CD4-positive, alpha-beta memory T cell (primary cell): ENCODE measurements at regions not wholly inside any gene's neighbourhood (a gene's known extent, or its start where the extent isn't known, plus 50 kb on each side); places are given as distances from the start of the nearest gene placed in this dataset.
"Not testable (repeated sequence)": the region's sequence is repeated elsewhere in the genome, so short reads cannot be mapped to it uniquely, and the experiment has no call there.

ENCODE experiments used
- CTCF ChIA-PET: fragments of 350-600 bp; sonication (Branson Sonifier 250); formaldehyde crosslinking; loops from one replicate; lab custom pipeline; 2021; ENCODE audit warnings: inconsistent platforms; ENCODE audit not compliant: partially characterized antibody; lab: Charles Lee
- POLR2A ChIA-PET: fragments of 350-600 bp; sonication (Branson Sonifier 250); formaldehyde crosslinking; loops from one replicate; lab custom pipeline; 2021; ENCODE audit not compliant: partially characterized antibody; lab: Charles Lee
- DNase-seq, 5 donors: peaks; one replicate each; pipeline versions ENCODE4 v3.0.0 to v3.0.0-alpha.2; 2020 to 2022; ENCODE audit warnings: mixed read lengths in 1 of 5
- H3K27ac ChIP-seq: one replicate; pipeline ENCODE4 v1.7.0; 2013; ENCODE audit warnings: low read depth, low read length
- H3K27me3 ChIP-seq: 2 replicates; pipeline ENCODE4 v1.7.0; 2013; ENCODE audit warnings: mild to moderate bottlenecking, low read length, moderate library complexity; ENCODE audit not compliant: insufficient read depth
- H3K36me3 ChIP-seq: 2 replicates; pipeline ENCODE4 v1.7.0; 2013; ENCODE audit warnings: mild to moderate bottlenecking, low read length, moderate library complexity; ENCODE audit not compliant: insufficient read depth
- H3K4me1 ChIP-seq: 2 replicates; pipeline ENCODE4 v1.7.0; 2013; ENCODE audit warnings: mild to moderate bottlenecking, low read length, moderate library complexity; ENCODE audit not compliant: insufficient read depth
- H3K4me3 ChIP-seq, 2 donors: one replicate each; pipeline ENCODE4 v1.7.0; 2013; ENCODE audit warnings: low read length in 2 of 2, mild to moderate bottlenecking in 1 of 2
- H3K9me3 ChIP-seq, 2 donors: one replicate each; pipeline ENCODE4 v1.7.0; 2013; ENCODE audit warnings: low read length in 2 of 2, control low read depth in 1 of 2; ENCODE audit not compliant: control insufficient read depth in 1 of 2
- H3K27ac Mint-ChIP-seq, 7 donors: one replicate each; pipeline ENCODE4 v1.8.0; 2020 to 2021; ENCODE audit warnings: mixed read lengths in 7 of 7, mild to moderate bottlenecking in 6 of 7, inconsistent platforms in 3 of 7, moderate library complexity in 3 of 7
- H3K27me3 Mint-ChIP-seq, 2 donors: one replicate each; pipeline ENCODE4 v1.8.0; 2020 to 2021; ENCODE audit warnings: mixed read lengths in 2 of 2
- H3K36me3 Mint-ChIP-seq, 2 donors: one replicate each; pipeline ENCODE4 v1.8.0; 2020 to 2021; ENCODE audit warnings: mixed read lengths in 2 of 2, inconsistent platforms in 1 of 2, mild to moderate bottlenecking in 1 of 2
- H3K4me1 Mint-ChIP-seq, 4 donors: one replicate each; pipeline ENCODE4 v1.8.0; 2020 to 2021; ENCODE audit warnings: mixed read lengths in 4 of 4, mild to moderate bottlenecking in 1 of 4
- H3K4me3 Mint-ChIP-seq, 8 donors: one replicate each; pipeline ENCODE4 v1.8.0; 2020 to 2021; ENCODE audit warnings: mixed read lengths in 8 of 8, mild to moderate bottlenecking in 7 of 8, moderate library complexity in 6 of 8, inconsistent platforms in 3 of 8
- H3K9me3 Mint-ChIP-seq, 8 donors: one replicate each; pipeline ENCODE4 v1.8.0; 2020 to 2021; ENCODE audit warnings: mixed read lengths in 8 of 8, mild to moderate bottlenecking in 5 of 8, inconsistent platforms in 3 of 8, moderate library complexity in 1 of 8
- intact Hi-C: fragments of 100-400 bp; cut with micrococcal nuclease; formaldehyde crosslinking; loops from one replicate; pipeline ENCODE4 v1.15.1; 2023

DNA sequence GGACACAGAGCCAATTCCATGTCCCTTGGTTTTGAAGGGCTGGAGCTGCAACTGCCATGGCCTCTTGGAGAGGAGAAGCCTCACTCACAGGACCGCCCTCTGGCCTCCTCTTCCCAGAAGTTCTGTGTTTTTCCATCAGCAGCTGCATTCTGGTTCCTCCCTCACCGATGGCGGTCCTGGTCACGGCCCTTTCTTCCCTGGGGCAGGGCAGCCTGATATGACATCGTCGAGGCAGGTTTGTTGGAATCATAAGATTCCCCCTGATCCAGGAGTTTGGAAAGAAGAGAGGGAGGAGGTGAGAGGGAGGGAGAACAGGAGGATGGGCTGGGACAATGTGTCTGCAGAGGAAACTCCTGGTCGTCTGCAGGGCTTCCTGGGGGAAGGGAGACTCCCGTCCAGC, 82.7 kb upstream of the PDZD8 start:
- DNase-seq: no peak
- H3K9me3 ChIP-seq: no peaks in the 10 kb centered on the region
- no peaks in the 10 kb centered on the region for H3K36me3 ChIP-seq
- Mint-ChIP-seq H3K27ac (no peak overlapping the region), H3K27me3 (peaks cover 14 to 15% of the 10 kb centered on the region in 2 donors), H3K9me3 (peaks cover 0 to 14% (median 7%) of the 10 kb centered on the region in 8 donors), H3K4me1 (no peaks in the 10 kb centered on the region), H3K4me3 (no peak overlapping the region), H3K36me3 (peaks cover 0 to 2% of the 10 kb centered on the region in 2 donors)
- no peak overlapping the region for H3K4me3 ChIP-seq
- peaks cover 5% of the 10 kb centered on the region for H3K27me3 ChIP-seq
- intact Hi-C loops: no loop called here
- no peak overlapping the region for H3K27ac ChIP-seq
- ChIA-PET POLR2A (no interaction called here), CTCF (interaction anchor here (0.9 to 1.4 kb wide), 2 partner anchors 8 to 16 kb away, joined by 3 to 4 read pairs; no protein-coding TSS in a partner anchor)
- no peaks in the 10 kb centered on the region for H3K4me1 ChIP-seq

DNA sequence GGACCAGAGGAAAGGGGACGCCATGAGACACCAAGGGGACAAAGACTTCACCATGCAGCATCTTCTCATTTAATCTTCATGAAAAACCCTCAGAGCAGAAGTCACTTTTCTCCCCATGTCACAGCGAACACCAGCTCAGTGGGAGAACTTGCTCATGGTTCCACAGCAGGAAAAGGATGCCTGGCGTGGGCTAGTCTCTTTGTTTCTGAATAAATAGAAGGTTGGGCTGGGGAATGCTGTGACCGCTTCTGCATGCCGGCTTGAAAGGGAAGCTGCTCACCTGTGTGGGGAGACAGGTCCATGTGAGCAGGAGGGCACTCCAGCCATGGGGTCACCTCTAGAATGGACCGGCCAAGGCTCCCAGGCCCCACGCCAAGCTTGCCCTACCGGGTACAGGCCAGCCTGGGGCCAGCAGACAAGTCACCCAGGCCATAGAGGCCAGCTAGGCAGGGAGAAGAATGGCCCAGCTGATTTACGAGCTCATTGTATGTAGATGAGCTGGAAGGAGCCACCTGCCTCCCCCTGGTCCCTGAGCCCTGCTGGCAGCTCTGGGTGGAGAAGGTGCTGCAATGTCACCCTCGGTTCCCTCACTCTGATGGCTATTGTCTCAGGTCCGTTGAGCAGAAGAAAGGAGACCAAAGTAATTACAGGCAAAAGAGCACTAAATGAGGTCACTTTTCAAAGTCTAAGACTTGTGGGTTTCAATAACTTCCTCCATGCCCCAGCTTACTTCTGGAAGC, 82.0 kb upstream of the PDZD8 start:
- DNase-seq: no peak
- no peak overlapping the region for H3K27ac ChIP-seq
- H3K27me3 Mint-ChIP-seq: peaks cover 15 to 16% of the 10 kb centered on the region in 2 donors
- peaks cover 3 to 16% (median 12%) of the 10 kb centered on the region in 8 donors for H3K9me3 Mint-ChIP-seq
- no peaks in the 10 kb centered on the region for H3K36me3 ChIP-seq
- H3K4me1 Mint-ChIP-seq: no peaks in the 10 kb centered on the region
- H3K4me3 Mint-ChIP-seq: no peak overlapping the region
- no peak overlapping the region for H3K27ac Mint-ChIP-seq
- peaks cover 0 to 5% of the 10 kb centered on the region in 2 donors for H3K36me3 Mint-ChIP-seq
- ChIA-PET CTCF (interaction anchor here (1.2 to 1.4 kb wide), 2 partner anchors 7 to 14 kb away, joined by 3 read pairs; no protein-coding TSS in a partner anchor), POLR2A (no interaction called here)
- no peak overlapping the region for H3K4me3 ChIP-seq
- intact Hi-C loops: no loop called here
- peaks cover 5% of the 10 kb centered on the region for H3K27me3 ChIP-seq
- H3K4me1 ChIP-seq: no peaks in the 10 kb centered on the region
- H3K9me3 ChIP-seq: no peaks in the 10 kb centered on the region

DNA sequence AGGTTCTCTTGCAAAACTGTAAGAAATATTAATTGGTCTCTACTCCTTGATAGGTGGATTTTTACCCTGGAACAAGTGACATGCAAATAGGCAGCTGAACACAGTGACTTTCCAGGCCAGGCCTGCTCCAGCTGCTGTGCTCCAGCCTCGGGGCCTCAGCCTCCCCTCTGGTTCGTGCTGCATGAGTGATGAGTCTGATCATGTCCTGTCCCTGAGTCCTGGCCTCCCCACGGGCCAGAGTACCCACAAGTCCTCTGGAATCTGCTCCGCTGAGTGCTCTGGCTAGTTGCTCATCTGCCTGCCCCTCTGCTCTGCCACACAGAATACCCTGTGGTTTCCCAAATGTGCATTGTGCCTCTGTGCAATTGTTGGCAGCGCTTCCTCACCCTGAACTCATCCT, 80.1 kb upstream of the PDZD8 start:
- ChIA-PET POLR2A (no interaction called here), CTCF (interaction anchor here (1.3 kb wide), 1 partner anchor 13 kb away, joined by 5 read pairs; no protein-coding TSS in a partner anchor)
- Histone ChIP-seq H3K27me3 (peaks cover 5% of the 10 kb centered on the region), H3K4me3 (no peak overlapping the region), H3K36me3 (no peaks in the 10 kb centered on the region), H3K27ac (no peak overlapping the region), H3K9me3 (no peaks in the 10 kb centered on the region), H3K4me1 (no peaks in the 10 kb centered on the region)
- no peak for DNase-seq
- H3K4me3 Mint-ChIP-seq: no peak overlapping the region
- peaks cover 0 to 5% of the 10 kb centered on the region in 2 donors for H3K36me3 Mint-ChIP-seq
- no peak overlapping the region for H3K27ac Mint-ChIP-seq
- peaks cover 12 to 18% of the 10 kb centered on the region in 2 donors for H3K27me3 Mint-ChIP-seq
- intact Hi-C loops: no loop called here
- H3K9me3 Mint-ChIP-seq: peaks cover 3 to 16% (median 12%) of the 10 kb centered on the region in 8 donors
- no peaks in the 10 kb centered on the region for H3K4me1 Mint-ChIP-seq

DNA sequence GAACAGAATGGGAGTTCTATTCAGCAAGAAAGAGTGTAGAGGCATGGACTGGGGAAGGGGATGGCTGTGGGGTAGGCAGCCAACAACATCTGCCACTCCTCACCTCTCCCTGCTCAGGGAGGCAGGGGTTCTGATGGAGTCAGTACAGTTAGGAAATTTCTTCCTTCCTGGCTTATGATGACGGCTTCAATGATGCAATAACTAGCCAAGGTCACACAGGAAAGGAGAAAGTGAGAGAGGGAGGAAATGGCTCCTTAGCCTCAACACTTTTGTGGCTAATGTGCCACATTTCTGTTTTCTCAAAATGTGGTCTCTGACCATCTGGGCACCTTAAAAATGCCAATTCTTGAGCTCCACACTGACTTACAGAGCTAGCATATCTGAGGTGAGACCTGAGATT, 79.3 kb upstream of the PDZD8 start:
- ChIA-PET POLR2A (no interaction called here), CTCF (interaction anchor here (1.3 kb wide), 1 partner anchor 12 kb away, joined by 5 read pairs; no protein-coding TSS in a partner anchor)
- Mint-ChIP-seq H3K4me1 (no peaks in the 10 kb centered on the region), H3K27me3 (peaks cover 15 to 16% of the 10 kb centered on the region in 2 donors), H3K4me3 (no peak overlapping the region), H3K9me3 (peaks cover 5 to 17% (median 12%) of the 10 kb centered on the region in 8 donors), H3K36me3 (peaks cover 0 to 5% of the 10 kb centered on the region in 2 donors), H3K27ac (no peak overlapping the region)
- intact Hi-C loops: no loop called here
- DNase-seq: no peak
- no peak overlapping the region for H3K4me3 ChIP-seq
- H3K27me3 ChIP-seq: peaks cover 5% of the 10 kb centered on the region
- H3K4me1 ChIP-seq: no peaks in the 10 kb centered on the region
- no peak overlapping the region for H3K27ac ChIP-seq
- H3K36me3 ChIP-seq: no peaks in the 10 kb centered on the region
- no peaks in the 10 kb centered on the region for H3K9me3 ChIP-seq

DNA sequence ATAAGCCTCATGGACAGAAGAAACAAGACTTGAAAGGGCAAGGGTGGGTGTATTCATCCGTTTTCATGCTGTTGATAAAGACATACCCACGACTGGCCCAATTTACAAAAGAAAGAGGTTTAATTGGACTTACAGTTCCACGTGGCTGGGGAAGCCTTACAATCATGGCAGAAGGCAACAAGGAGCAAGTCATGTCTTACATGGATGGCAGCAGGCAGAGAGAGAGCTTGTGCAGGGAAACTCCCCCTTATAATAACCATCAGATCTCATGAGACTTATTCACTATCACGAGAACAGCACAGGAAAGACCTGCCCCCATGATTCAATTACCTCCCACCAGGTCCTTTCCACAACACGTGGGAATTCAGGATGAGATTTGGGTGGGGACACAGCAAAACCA, 78.2 kb upstream of the PDZD8 start:
- POLR2A ChIA-PET, H3K27me3 ChIP-seq, CTCF ChIA-PET, H3K27ac ChIP-seq, H3K27ac Mint-ChIP-seq, H3K4me3 ChIP-seq, DNase-seq, H3K4me1 ChIP-seq, H3K4me3 Mint-ChIP-seq, H3K36me3 Mint-ChIP-seq, H3K4me1 Mint-ChIP-seq, H3K9me3 ChIP-seq, intact Hi-C loops, H3K36me3 ChIP-seq: not testable (repeated sequence)
- peaks cover 11 to 12% of the 10 kb centered on the region in 2 donors for H3K27me3 Mint-ChIP-seq
- peaks cover 5 to 18% (median 13%) of the 10 kb centered on the region in 8 donors for H3K9me3 Mint-ChIP-seq

DNA sequence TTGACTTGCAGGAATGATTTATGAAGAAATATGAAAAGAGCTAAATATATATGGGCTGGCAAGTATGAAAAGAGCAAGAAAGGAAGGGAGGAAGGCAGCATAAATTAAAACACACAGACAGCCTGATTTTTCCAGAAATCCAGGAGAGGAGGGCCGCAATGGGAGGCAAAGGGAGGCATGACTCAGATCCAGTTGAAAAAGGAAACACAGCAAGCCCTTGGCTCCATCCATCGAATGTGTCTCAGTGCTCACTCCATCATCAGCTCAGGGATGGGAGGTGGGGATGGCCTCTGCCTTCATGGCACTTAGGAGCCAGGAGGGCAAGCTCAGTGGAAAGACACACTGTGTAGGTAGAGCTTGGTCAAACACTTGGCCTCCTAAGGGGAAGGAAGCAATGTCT, 75.7 kb upstream of the PDZD8 start:
- Mint-ChIP-seq H3K36me3 (peaks cover 2 to 10% of the 10 kb centered on the region in 2 donors), H3K4me3 (no peak overlapping the region), H3K27ac (peak overlapping the region in 1 of 7 donors; percentile 39), H3K9me3 (peaks cover 5 to 38% (median 31%) of the 10 kb centered on the region in 8 donors), H3K27me3 (peaks cover 9 to 11% of the 10 kb centered on the region in 2 donors), H3K4me1 (no peaks in the 10 kb centered on the region)
- POLR2A ChIA-PET: no interaction called here
- CTCF ChIA-PET: interaction anchor here (0.8 to 2.8 kb wide), 2 partner anchors 9 to 13 kb away, joined by 3 to 18 read pairs; no protein-coding TSS in a partner anchor
- Histone ChIP-seq H3K27me3 (no peaks in the 10 kb centered on the region), H3K4me1 (no peaks in the 10 kb centered on the region), H3K36me3 (no peaks in the 10 kb centered on the region), H3K4me3 (no peak overlapping the region), H3K9me3 (peaks cover 0 to 10% of the 10 kb centered on the region in 2 donors), H3K27ac (no peak overlapping the region)
- DNase-seq: no peak
- intact Hi-C loops: no loop called here

DNA sequence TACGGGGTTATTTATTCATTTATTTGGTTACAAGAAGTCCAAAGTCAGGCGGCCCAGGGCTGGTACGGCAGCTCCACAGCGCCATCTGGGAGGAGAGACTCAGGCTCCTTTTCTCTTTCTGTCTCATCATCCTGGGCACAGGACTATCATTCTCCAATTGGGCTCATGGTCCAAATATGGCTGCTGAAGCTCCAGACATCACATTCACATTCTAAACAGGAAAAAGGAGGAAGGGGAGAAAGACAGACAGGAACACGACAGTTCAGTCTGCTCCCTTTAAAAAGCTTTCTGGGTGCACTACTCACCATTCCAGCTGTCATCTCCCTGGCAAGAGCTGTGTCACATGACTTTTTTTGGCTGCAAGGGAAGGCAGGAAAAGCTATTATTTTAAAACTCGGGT, 74.4 kb upstream of the PDZD8 start:
- no peak for DNase-seq
- intact Hi-C loops: no loop called here

More for the DNA sequence above, 74.4 kb upstream of the PDZD8 start:
- Histone ChIP-seq H3K4me3 (no peak overlapping the region), H3K4me1 (no peaks in the 10 kb centered on the region), H3K36me3 (no peaks in the 10 kb centered on the region), H3K9me3 (peaks cover 0 to 12% of the 10 kb centered on the region in 2 donors), H3K27me3 (no peaks in the 10 kb centered on the region), H3K27ac (no peak overlapping the region)
- no peak overlapping the region for H3K27ac Mint-ChIP-seq
- H3K27me3 Mint-ChIP-seq: peaks cover 9 to 12% of the 10 kb centered on the region in 2 donors
- ChIA-PET POLR2A (no interaction called here), CTCF (interaction anchor here (0.9 to 1.1 kb wide), 2 partner anchors 8 to 233 kb away, joined by 3 to 4 read pairs; no protein-coding TSS in a partner anchor)
- H3K4me3 Mint-ChIP-seq: no peak overlapping the region
- no peaks in the 10 kb centered on the region for H3K4me1 Mint-ChIP-seq
- peaks cover 10 to 51% (median 41%) of the 10 kb centered on the region in 8 donors for H3K9me3 Mint-ChIP-seq
- H3K36me3 Mint-ChIP-seq: peaks cover 4 to 11% of the 10 kb centered on the region in 2 donors
